ENCODE measurements at regions not wholly inside any gene's neighbourhood (a gene's known extent, or its start where the extent isn't known, plus 50 kb on each side); places are given as distances from the start of the nearest gene placed in this dataset.

- H3K9me3 ChIP-seq, result no peaks in the 10 kb centered on the region
- H3K4me1 ChIP-seq, result no peaks in the 10 kb centered on the region
- DNase-seq (ENCODE audit: low spot score in 2 of 2), result no peak
- no peak for TF ChIP-seq CTCF (IDR thresholded peaks at IDR 0.05)
- no peak for TF ChIP-seq POLR2A (IDR thresholded peaks at IDR 0.05)
- no peak for TF ChIP-seq POLR2AphosphoS5 (IDR thresholded peaks at IDR 0.05)
- H3K4me3 ChIP-seq, result no peak overlapping the region
- H3K27me3 ChIP-seq, result no peaks in the 10 kb centered on the region
- H3K27ac ChIP-seq, result no peak overlapping the region
- H3K36me3 ChIP-seq, result no peaks in the 10 kb centered on the region
- intact Hi-C loops (cut with DNase I; ENCODE audit: low total_unique reads), result no loop called here
These were observed 90.0 kb upstream of the USP15 start for GRCh38 chr12:62170241-62170640.

- Histone ChIP-seq H3K4me3 (peak overlapping the region; percentile 37 to 68 (median 43)), H3K9me3 (no peaks in the 10 kb centered on the region), H3K4me1 (peaks cover 5 to 6% of the 10 kb centered on the region in 2 donors), H3K36me3 (no peaks in the 10 kb centered on the region), H3K27me3 (peaks cover 4 to 26% of the 10 kb centered on the region in 2 donors), H3K27ac (no peak overlapping the region)
- intact Hi-C loops (cut with DNase I; ENCODE audit: low total_unique reads), result no loop called here
- no peak for TF ChIP-seq POLR2A (IDR thresholded peaks at IDR 0.05)
- no peak for TF ChIP-seq CTCF (IDR thresholded peaks at IDR 0.05)
- TF ChIP-seq POLR2AphosphoS5 (IDR thresholded peaks at IDR 0.05), result no peak
- DNase-seq (ENCODE audit: low spot score in 2 of 2), result no peak
These were observed 69.3 kb upstream of the USP15 start for GRCh38 chr12:62190689-62191490.

GRCh38 chr12:62191491-62192179 is 68.6 kb upstream of the USP15 start:
- H3K9me3 ChIP-seq, result no peaks in the 10 kb centered on the region
- peak overlapping the region; percentile 37 to 68 (median 43) for H3K4me3 ChIP-seq
- intact Hi-C loops (cut with DNase I; ENCODE audit: low total_unique reads), result no loop called here
- H3K36me3 ChIP-seq, result no peaks in the 10 kb centered on the region
- TF ChIP-seq POLR2AphosphoS5 (IDR thresholded peaks at IDR 0.05) (no peak), CTCF (IDR thresholded peaks at IDR 0.05) (no peak), POLR2A (IDR thresholded peaks at IDR 0.05) (no peak)
- no peak overlapping the region for H3K27ac ChIP-seq
- DNase-seq (ENCODE audit: low spot score in 2 of 2), result no peak
- peaks cover 5 to 6% of the 10 kb centered on the region in 2 donors for H3K4me1 ChIP-seq
- H3K27me3 ChIP-seq, result peaks cover 4 to 26% of the 10 kb centered on the region in 2 donors

- intact Hi-C loops (cut with DNase I; ENCODE audit: low total_unique reads), result no loop called here
- peaks cover 5 to 6% of the 10 kb centered on the region in 2 donors for H3K4me1 ChIP-seq
- no peak overlapping the region for H3K27ac ChIP-seq
- DNase-seq (ENCODE audit: low spot score in 2 of 2), result peak in 1 of 2 donors; percentile 19
- H3K36me3 ChIP-seq, result no peaks in the 10 kb centered on the region
- TF ChIP-seq CTCF (IDR thresholded peaks at IDR 0.05) (peak; percentile 13 to 68 (median 46)), POLR2AphosphoS5 (IDR thresholded peaks at IDR 0.05) (no peak)
- peaks cover 4 to 26% of the 10 kb centered on the region in 2 donors for H3K27me3 ChIP-seq
- peak overlapping the region; percentile 37 to 68 (median 43) for H3K4me3 ChIP-seq
- peaks cover 0 to under 1% of the 10 kb centered on the region in 2 donors for H3K9me3 ChIP-seq
These were observed 67.9 kb upstream of the USP15 start for GRCh38 chr12:62192180-62192902.

Data from breast epithelium (tissue), 4 donors.